HG02885 (cell line): ENCODE measurements at regions not wholly inside any gene's neighbourhood (a gene's known extent, or its start where the extent isn't known, plus 50 kb on each side); places are given as distances from the start of the nearest gene placed in this dataset.
A peak's percentile ranks its signal among the peaks of the same experiment; 100 is the strongest.
"Not testable (repeated sequence)": the region's sequence is repeated elsewhere in the genome, so short reads cannot be mapped to it uniquely, and the experiment has no call there.

Experiments used
- ATAC-seq: cut with Tn5 transposase; IDR thresholded peaks from one replicate; pipeline ENCODE4 v1.9.1; 2021; ENCODE audit warnings: mild to moderate bottlenecking; ENCODE audit not compliant: unreplicated experiment, poor library complexity

DNA sequence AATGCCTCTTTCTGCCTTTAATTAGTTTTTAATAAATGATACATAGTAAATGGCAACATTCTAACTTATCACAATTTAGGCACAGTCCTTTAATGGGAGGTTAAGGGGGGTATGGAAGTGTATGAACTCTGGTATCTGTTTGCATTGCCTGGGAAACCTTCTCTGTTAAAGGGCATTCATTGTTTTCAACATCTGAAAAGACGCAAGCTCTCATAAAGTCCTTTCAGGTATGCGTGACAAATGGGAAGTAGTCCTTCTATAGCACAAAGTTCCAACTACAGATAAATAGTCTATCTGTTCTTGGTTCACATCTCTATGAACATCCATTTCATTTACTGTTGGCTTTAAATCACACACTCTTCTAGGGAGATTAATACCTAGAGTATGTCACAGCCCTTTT lies 298.0 kb upstream of the PMFBP1 start:
- ATAC-seq, result no peak

DNA sequence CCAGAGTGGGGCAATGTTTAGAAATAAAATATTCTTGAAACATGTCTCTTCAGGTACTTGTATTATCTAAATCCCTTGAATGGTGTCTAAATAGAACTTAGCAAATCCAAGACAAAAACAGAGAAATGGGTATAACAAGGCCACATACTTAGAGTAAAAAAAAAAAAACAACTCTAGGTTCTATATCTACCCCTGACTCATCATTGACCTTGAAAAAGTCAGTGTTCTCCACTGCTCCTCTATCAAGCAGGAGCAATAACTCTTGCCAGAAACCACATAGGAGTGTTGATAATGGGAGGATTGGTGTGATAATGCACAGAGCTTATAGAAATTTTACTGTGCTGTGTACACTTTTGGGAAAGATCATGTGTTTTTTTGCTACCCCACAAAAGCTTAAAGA lies 296.6 kb upstream of the PMFBP1 start:
- ATAC-seq, result no peak

DNA sequence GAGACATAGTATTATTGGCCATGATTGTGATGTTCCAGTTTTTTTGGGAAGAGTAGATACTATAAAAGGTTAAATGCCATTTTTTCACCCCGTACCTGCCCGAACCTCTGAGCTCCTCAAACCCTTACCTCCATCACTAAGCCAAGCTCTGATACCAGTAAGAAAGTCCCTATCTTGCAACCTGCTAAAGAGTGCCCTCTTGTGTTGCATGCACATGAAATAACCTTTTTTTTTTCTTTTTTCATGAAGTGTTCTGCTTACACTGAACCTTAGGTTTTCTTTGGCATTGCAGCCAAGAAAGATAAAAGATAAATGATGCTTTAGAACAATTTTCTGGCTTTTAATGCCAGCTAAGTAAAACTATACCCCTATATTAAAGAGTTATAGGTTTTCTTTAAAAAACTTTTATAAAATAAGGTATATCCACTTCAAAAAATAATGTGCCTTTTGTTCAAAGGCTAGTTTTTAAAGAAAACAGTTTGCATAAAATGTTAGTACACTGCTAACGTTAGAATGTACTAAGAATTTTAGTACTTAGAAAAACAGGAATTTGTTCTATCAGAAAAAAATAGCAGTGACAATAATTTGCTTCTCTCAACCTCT lies 295.3 kb upstream of the PMFBP1 start:
- peak; percentile 39 for ATAC-seq

- ATAC-seq, result no peak
These were observed 292.8 kb upstream of the PMFBP1 start for GRCh38 chr16:72464597-72465368.

DNA sequence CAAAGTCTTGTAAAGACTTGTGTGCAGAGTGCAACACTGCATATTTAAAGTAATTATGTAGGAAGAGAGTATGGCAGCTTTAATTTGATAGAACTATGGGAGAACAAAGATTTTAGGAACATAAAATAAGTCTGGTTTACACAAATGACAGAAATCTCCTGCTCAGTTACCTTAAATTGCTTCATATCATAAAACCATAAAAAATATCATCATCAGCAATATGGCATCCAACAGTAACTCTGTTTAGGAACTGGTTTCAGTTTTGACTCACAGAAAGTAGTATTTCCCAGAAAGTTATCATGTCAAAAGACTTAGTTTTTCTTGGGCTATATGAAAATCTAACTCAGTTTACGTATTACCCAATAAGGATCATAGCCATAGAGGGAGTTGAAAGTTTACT lies 292.1 kb upstream of the PMFBP1 start:
- ATAC-seq, result no peak

DNA sequence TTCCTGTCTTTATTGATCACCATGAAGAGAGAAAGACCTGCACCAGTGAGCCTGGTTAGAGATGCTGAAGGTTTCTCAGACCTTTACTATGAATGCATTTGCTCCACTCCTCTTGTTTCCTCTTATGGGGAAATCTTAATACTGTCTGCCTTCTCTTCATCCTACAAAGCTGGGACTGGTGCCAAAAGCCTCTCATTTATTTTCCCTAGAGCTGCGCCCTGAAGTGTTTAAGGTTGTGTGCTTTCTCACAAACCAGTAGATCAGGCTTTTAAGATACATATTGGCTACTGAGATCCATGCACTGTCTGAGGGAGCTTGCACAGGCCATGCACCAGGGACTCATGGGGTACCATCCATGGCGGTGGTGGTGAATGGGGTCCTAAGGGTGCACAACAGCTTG lies 286.1 kb upstream of the PMFBP1 start:
- no peak for ATAC-seq

DNA sequence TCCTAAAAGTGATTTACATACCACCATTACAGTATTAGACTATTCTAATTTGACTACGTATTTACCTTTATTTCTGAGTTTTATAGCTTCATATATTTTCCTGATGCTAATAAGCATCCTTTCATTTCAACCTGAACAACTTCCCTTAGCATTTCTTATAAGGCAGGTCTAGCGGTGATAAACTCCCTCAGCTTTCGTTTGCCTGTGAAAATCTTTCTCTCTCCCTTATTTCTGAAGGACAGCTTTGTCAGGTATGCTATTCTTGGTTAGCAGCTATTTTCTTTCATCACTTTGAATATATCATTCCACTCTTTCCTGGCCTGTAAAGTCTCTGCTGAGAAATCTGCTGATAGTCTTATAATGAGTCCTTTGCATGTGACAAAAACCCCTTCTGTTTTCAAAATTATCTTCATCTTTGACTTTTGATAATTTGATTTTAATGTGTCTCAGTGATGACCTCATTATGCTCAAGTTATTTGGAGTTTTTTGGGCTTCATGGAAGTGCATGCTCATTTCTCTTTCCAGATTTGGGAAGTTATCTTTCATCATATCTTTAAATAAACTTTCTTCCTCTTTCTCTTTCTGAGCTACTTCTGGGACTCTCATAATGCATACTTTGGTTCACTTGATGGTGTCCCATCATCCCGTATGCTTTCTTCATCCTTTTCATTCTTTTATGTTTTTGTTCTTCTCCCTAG lies 285.4 kb upstream of the PMFBP1 start:
- ATAC-seq, result no peak

GRCh38 chr16:72455743-72456659 lies 284.0 kb upstream of the PMFBP1 start:
- no peak for ATAC-seq

- not testable (repeated sequence) for ATAC-seq
These were observed 281.9 kb upstream of the PMFBP1 start for GRCh38 chr16:72453856-72454255.

- no peak for ATAC-seq
These were observed 272.7 kb upstream of the PMFBP1 start for GRCh38 chr16:72444696-72445095.

DNA sequence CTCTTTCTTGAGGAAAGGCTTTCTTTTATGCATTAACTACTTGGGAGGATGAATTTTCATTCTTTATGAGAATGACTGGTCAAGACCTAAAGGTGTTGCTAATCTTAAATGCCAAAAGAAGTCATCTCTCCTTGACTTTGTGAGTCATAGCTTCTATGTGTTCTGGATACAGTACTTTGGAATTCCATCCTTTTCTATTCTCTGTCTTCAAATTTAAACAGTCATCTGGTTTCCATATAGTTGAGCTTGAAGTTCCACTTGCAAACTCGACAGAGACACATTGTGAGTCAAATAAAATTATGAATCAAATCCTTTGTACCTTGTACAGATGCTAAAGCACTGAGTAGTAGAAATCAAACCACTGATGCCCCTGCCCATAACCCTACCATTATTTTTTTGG lies 271.9 kb upstream of the PMFBP1 start:
- ATAC-seq, result no peak

DNA sequence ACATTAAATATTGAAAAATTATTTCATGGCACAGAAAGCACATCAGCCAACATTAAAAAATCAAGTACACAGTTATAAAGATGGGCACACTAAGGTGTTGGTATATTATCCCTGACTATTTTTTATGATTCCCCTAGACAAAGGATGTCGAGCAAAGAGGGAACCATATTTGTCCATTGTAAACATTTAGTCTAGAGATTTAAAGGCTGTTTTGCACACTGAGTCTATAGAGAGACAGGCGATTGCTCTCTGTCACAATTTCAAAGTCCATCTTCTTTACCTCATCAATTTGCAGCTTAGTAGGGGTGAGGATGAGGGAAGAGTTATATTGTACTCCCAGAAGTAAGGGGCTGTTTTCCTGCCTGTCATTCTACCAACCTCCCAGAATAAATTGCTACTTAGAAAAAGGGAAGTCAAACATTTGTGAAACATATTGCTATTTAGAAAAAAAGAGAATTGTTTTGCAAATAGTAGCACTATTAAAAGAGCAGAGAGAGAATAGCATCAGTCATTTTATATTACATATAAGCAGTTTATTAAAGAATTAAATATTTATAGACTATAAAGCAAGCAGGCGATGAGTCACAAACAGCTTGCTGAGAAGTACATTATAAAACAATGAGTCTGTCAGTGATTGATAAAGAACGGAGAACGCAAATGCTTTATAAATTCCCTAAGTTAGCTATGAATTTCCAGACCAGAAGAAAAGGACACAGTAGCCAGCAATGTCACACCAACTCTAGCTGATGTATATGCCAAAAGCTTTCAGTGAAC lies 270.6 kb upstream of the PMFBP1 start:
- no peak for ATAC-seq

- ATAC-seq, result no peak
These were observed 265.9 kb upstream of the PMFBP1 start for GRCh38 chr16:72437891-72438290.

DNA sequence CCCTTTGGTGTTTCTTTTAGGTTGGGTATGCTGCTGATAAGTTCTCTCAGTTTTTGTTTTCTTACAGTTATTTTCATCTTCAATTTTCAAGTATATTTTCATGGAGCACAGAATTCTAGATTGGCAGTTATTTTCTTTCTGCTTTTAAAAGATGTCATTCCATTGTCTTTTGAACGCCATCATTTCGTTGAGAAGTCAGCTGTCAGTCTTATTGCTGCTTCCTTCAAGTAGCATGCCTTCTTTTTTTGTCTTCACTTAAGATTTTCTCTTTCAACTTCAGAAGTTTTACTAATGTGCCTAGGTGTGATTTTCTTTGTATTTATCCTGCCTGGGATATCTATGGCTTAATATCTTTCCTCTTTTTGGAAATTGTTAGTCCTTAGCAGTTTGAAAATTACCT lies 262.2 kb upstream of the PMFBP1 start:
- no peak for ATAC-seq

- no peak for ATAC-seq
These were observed 258.2 kb upstream of the PMFBP1 start for GRCh38 chr16:72430121-72430520.

GRCh38 chr16:72429671-72430081 lies 257.7 kb upstream of the PMFBP1 start:
- no peak for ATAC-seq

DNA sequence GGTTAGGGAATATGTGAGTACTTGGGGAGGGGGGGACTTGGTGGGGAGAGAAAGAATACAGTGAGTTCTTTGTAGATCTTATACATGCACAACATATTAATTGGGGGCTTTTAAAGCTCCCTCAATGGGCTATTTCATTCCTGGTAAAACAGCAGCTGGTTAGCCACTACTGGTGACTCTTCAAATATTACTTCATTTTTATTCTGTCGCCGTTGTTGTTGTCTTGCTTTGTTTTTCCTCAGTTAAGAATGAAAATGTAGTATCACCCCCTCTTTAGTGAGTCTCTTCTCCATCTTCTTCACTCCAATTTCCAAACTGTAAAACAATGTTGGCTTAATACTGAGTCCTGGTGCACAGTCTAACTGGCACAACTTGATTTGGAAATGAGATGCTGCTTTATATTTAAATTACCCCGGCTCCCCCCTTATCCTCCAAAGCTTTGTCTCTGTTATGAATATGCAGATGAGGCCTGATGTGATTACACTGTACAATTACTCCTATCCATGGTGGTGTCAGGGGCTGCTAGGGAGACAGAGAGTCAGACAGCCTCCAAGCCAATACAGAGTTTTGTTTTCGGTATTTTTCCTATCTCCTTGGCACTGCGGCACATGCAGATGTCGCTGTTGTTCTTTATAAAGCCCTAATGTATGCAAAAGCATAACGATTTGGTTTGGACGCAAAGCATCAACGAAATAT lies 256.9 kb upstream of the PMFBP1 start:
- no peak for ATAC-seq

- no peak for ATAC-seq
These were observed 255.9 kb upstream of the PMFBP1 start for GRCh38 chr16:72427783-72428331.
